Fibroblast of lung (primary cell): ENCODE measurements at regions not wholly inside any gene's neighbourhood (a gene's known extent, or its start where the extent isn't known, plus 50 kb on each side); places are given as distances from the start of the nearest gene placed in this dataset.

Experiments
- DNase-seq, 2 donors: peaks; one replicate each; pipeline versions ENCODE4 v3.0.0 to v3.0.0-alpha.2; 2010; ENCODE audit warnings: low read depth in 2 of 2
- H2AFZ ChIP-seq: 2 replicates; pipeline ENCODE4 v1.5.1; 2012; ENCODE audit warnings: low read length, control low read depth, inconsistent platforms
- H3K27ac ChIP-seq: 2 replicates; pipeline ENCODE4 v1.5.1; 2011; ENCODE audit warnings: low read length, control low read depth; ENCODE audit not compliant: insufficient read depth
- H3K27me3 ChIP-seq: 2 replicates; pipeline ENCODE4 v1.5.1; 2011; ENCODE audit warnings: mild to moderate bottlenecking, low read length; ENCODE audit not compliant: control insufficient read depth, insufficient read depth
- H3K36me3 ChIP-seq: 2 replicates; pipeline ENCODE4 v1.5.1; 2011; ENCODE audit warnings: low read length; ENCODE audit not compliant: control insufficient read depth, insufficient read depth
- H3K4me1 ChIP-seq: 2 replicates; pipeline ENCODE4 v1.5.1; 2011; ENCODE audit warnings: low read length; ENCODE audit not compliant: control insufficient read depth, insufficient read depth; ENCODE audit errors: extremely low read depth
- H3K4me2 ChIP-seq: 2 replicates; pipeline ENCODE4 v1.5.1; 2011; ENCODE audit warnings: low read length, control low read depth; ENCODE audit not compliant: insufficient read depth; ENCODE audit errors: extremely low read depth
- H3K4me3 ChIP-seq, 4 experiments: fragments of 200-600 bp in 1 of 4; sonication (generic) in 1 of 4; replicated peaks in 1 of 4; 2 replicates each; pipeline ENCODE4 v1.5.1; 2011 to 2016; ENCODE audit warnings: low read length in 4 of 4, low read depth in 3 of 4, mild to moderate bottlenecking in 3 of 4, control low read depth in 2 of 4, inconsistent platforms in 1 of 4, mixed read lengths in 1 of 4; ENCODE audit not compliant: insufficient read depth in 1 of 4; ENCODE audit errors: control extremely low read depth in 1 of 4
- H3K79me2 ChIP-seq: 2 replicates; pipeline ENCODE4 v1.5.1; 2012; ENCODE audit warnings: mild to moderate bottlenecking, low read length, inconsistent platforms; ENCODE audit not compliant: control insufficient read depth, insufficient read depth
- H3K9ac ChIP-seq: 2 replicates; pipeline ENCODE4 v1.5.1; 2011; ENCODE audit warnings: mild to moderate bottlenecking, low read length, control low read depth; ENCODE audit not compliant: insufficient read depth
- H3K9me3 ChIP-seq: 2 replicates; pipeline ENCODE4 v1.5.1; 2012; ENCODE audit warnings: low read depth, low read length; ENCODE audit not compliant: control insufficient read depth, insufficient read depth
- H4K20me1 ChIP-seq: 2 replicates; pipeline ENCODE4 v1.5.1; 2011; ENCODE audit warnings: low read length; ENCODE audit not compliant: control insufficient read depth, insufficient read depth; ENCODE audit errors: extremely low read depth
- EZH2 ChIP-seq: IDR thresholded peaks from 2 replicates; pipeline ENCODE4 v1.5.1; 2012; ENCODE audit warnings: low read length, control low read depth, mild to moderate bottlenecking; ENCODE audit errors: missing control alignments
- TF ChIP-seq, protein P1 (sequence below), 2 donors: IDR thresholded peaks in 1 of 2; conservative IDR thresholded peaks in 1 of 2; 1 replicate in 1 of 2; 2 replicates in 1 of 2; pipeline ENCODE4 v1.5.1; 2011 to 2012; ENCODE audit warnings: low read length in 2 of 2, control low read depth in 1 of 2, inconsistent platforms in 1 of 2, low read depth in 1 of 2, mild to moderate bottlenecking in 1 of 2

GRCh38 chr10:43728425-43728824 is 79.7 kb upstream of the ZNF32 start:
- Histone ChIP-seq H3K4me2 (no peak overlapping the region), H3K4me3 (no peak overlapping the region), H3K27me3 (no peaks in the 10 kb centered on the region), H4K20me1 (no peaks in the 10 kb centered on the region), H2AFZ (no peak overlapping the region), H3K36me3 (no peaks in the 10 kb centered on the region), H3K4me1 (no peaks in the 10 kb centered on the region), H3K9me3 (no peaks in the 10 kb centered on the region), H3K9ac (no peak overlapping the region), H3K79me2 (no peaks in the 10 kb centered on the region), H3K27ac (no peak overlapping the region)
- TF ChIP-seq, protein P1, sequence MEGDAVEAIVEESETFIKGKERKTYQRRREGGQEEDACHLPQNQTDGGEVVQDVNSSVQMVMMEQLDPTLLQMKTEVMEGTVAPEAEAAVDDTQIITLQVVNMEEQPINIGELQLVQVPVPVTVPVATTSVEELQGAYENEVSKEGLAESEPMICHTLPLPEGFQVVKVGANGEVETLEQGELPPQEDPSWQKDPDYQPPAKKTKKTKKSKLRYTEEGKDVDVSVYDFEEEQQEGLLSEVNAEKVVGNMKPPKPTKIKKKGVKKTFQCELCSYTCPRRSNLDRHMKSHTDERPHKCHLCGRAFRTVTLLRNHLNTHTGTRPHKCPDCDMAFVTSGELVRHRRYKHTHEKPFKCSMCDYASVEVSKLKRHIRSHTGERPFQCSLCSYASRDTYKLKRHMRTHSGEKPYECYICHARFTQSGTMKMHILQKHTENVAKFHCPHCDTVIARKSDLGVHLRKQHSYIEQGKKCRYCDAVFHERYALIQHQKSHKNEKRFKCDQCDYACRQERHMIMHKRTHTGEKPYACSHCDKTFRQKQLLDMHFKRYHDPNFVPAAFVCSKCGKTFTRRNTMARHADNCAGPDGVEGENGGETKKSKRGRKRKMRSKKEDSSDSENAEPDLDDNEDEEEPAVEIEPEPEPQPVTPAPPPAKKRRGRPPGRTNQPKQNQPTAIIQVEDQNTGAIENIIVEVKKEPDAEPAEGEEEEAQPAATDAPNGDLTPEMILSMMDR (conservative IDR thresholded peaks at IDR 0.05 in 1 of 2, IDR thresholded peaks at IDR 0.05 in 1 of 2; ENCODE audit: low read depth in 1 of 2, low read length in 2 of 2): no peak
- TF ChIP-seq EZH2: no peak
- DNase-seq: no peak

DNA sequence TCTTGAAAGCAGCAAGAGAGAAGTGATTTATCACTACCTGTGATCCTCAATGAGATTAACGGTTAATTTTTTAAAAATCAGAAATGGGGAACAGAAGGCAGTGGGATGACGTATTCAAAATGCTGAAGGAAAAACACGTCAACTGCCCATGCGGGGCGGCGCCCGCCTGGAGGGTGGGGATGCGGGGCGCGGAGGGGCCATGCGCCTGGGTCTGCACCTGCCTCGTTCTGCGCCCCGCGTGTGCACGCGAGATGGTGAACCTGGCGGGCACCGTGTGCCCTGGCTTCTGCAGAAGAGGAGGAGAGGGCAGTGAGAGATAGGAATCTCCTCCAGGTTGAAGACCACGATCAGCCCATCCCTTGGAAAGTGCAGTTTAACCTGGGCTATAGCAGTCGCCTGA is 79.3 kb upstream of the ZNF32 start:
- Histone ChIP-seq H3K4me1 (no peaks in the 10 kb centered on the region), H2AFZ (no peak overlapping the region), H3K79me2 (no peaks in the 10 kb centered on the region), H4K20me1 (no peaks in the 10 kb centered on the region), H3K36me3 (no peaks in the 10 kb centered on the region), H3K4me3 (no peak overlapping the region), H3K9me3 (no peaks in the 10 kb centered on the region), H3K27ac (no peak overlapping the region), H3K9ac (no peak overlapping the region), H3K4me2 (no peak overlapping the region), H3K27me3 (no peaks in the 10 kb centered on the region)
- TF ChIP-seq, protein P1 (conservative IDR thresholded peaks at IDR 0.05 in 1 of 2, IDR thresholded peaks at IDR 0.05 in 1 of 2; ENCODE audit: low read depth in 1 of 2, low read length in 2 of 2): no peak
- no peak for TF ChIP-seq EZH2
- DNase-seq: no peak

- no peaks in the 10 kb centered on the region for H3K79me2 ChIP-seq
- TF ChIP-seq, protein P1 (conservative IDR thresholded peaks at IDR 0.05 in 1 of 2, IDR thresholded peaks at IDR 0.05 in 1 of 2; ENCODE audit: low read depth in 1 of 2, low read length in 2 of 2): no peak
- no peak for TF ChIP-seq EZH2
- H3K4me2 ChIP-seq: no peak overlapping the region
- H3K27me3 ChIP-seq: no peaks in the 10 kb centered on the region
- no peaks in the 10 kb centered on the region for H3K36me3 ChIP-seq
- H2AFZ ChIP-seq: no peak overlapping the region
- no peak overlapping the region for H3K27ac ChIP-seq
- no peak overlapping the region for H3K4me3 ChIP-seq
- H4K20me1 ChIP-seq: no peaks in the 10 kb centered on the region
- no peak overlapping the region for H3K9ac ChIP-seq
- H3K4me1 ChIP-seq: no peaks in the 10 kb centered on the region
- no peak for DNase-seq
- no peaks in the 10 kb centered on the region for H3K9me3 ChIP-seq
These were observed 66.7 kb upstream of the ZNF32 start for GRCh38 chr10:43715334-43715733.
